ENCODE measurements at regions not wholly inside any gene's neighbourhood (a gene's known extent, or its start where the extent isn't known, plus 50 kb on each side); places are given as distances from the start of the nearest gene placed in this dataset.
"Not testable (repeated sequence)": the region's sequence is repeated elsewhere in the genome, so short reads cannot be mapped to it uniquely, and the experiment has no call there.

DNA sequence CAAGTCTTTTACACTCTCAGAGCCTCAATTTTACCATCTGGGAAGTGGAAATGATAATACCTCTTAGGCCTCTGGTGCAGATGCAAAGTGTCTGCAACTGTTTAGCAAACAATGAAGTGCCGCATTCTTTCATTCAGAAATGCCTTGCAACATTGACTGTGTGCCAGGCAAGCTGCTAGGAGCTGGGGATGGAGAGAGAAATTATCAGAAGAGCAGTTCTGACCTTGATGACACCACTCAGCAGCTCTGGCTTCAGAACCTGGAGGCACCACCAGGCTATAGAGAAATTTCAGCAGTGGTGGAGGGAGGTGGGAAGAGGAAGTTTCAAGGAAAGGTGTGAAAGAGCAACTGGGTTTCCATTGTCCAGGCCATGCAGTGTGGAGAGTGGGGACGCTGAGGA lies 78.1 kb upstream of the HABP2 start:
- Histone ChIP-seq H3K9me3 (ENCODE audit: low read length) (peaks cover 2% of the 10 kb centered on the region), H3K4me1 (ENCODE audit: insufficient read depth, low read length) (no peaks in the 10 kb centered on the region), H2AFZ (ENCODE audit: low read depth, low read length) (no peak overlapping the region), H3K4me3 (ENCODE audit: low read length) (no peak overlapping the region), H3K36me3 (ENCODE audit: insufficient read depth, low read length) (no peaks in the 10 kb centered on the region), H3K27me3 (ENCODE audit: insufficient read depth, low read length) (peaks cover 3% of the 10 kb centered on the region)

DNA sequence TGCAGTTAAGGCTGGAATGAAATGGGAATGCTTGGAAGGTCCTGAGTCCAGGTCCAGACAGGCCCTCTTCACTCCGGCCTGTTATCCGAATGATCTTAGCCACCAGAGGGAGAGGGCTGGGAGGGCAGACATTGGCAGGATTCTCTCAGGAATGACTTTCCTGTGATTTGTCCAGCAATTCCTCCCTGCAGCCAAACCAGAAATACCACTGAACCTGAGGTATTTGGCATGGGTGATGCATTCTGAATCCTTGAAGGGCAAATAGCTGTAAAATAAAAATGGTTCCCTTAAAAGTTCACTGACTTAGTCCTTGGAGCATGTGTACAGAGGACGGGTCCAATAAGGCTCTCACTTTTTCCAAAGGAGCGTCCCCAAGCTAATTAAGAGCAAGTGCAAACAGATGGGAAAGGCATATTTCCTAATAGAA lies 77.5 kb upstream of the HABP2 start:
- Histone ChIP-seq H3K36me3 (ENCODE audit: insufficient read depth, low read length) (no peaks in the 10 kb centered on the region), H2AFZ (ENCODE audit: low read depth, low read length) (no peak overlapping the region), H3K9me3 (ENCODE audit: low read length) (peaks cover 2% of the 10 kb centered on the region), H3K27me3 (ENCODE audit: insufficient read depth, low read length) (peaks cover 3% of the 10 kb centered on the region), H3K4me3 (ENCODE audit: low read length) (no peak overlapping the region), H3K4me1 (ENCODE audit: insufficient read depth, low read length) (no peaks in the 10 kb centered on the region)

GRCh38 chr10:113476191-113476590 lies 76.7 kb upstream of the HABP2 start:
- Histone ChIP-seq H3K27me3 (ENCODE audit: insufficient read depth, low read length) (peaks cover 3% of the 10 kb centered on the region), H3K4me3 (ENCODE audit: low read length) (no peak overlapping the region), H3K4me1 (ENCODE audit: insufficient read depth, low read length) (no peaks in the 10 kb centered on the region), H3K36me3 (ENCODE audit: insufficient read depth, low read length) (no peaks in the 10 kb centered on the region), H3K9me3 (ENCODE audit: low read length) (peaks cover 2% of the 10 kb centered on the region), H2AFZ (ENCODE audit: low read depth, low read length) (no peak overlapping the region)

- H3K9me3 ChIP-seq (ENCODE audit: low read length), result peaks cover 2% of the 10 kb centered on the region
Observed at GRCh38 chr10:113476673-113477072, 76.2 kb upstream of the HABP2 start.

DNA sequence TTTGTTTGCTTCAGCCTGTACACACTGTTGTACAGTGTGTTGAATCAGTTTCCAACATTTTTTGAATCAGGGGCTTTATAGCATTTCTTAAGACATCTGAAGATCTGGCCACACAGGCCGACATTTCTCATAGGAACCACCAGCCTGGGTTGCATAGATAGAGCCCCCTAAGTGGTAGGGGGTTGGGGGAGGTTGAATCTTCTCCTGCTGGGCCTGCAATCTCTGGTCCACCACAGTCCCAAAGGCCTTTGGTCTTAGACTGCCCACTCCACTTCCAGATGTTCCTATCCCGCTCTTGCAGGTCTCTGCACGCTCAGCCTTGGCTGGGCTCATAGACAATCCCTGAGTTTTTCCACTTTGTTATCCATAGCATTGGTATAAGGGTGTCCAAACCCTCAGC lies 75.4 kb upstream of the HABP2 start:
- Histone ChIP-seq H3K4me1 (ENCODE audit: insufficient read depth, low read length) (no peaks in the 10 kb centered on the region), H3K27me3 (ENCODE audit: insufficient read depth, low read length) (peaks cover 3% of the 10 kb centered on the region), H3K4me3 (ENCODE audit: low read length) (no peak overlapping the region), H3K36me3 (ENCODE audit: insufficient read depth, low read length) (no peaks in the 10 kb centered on the region), H2AFZ (ENCODE audit: low read depth, low read length) (no peak overlapping the region), H3K9me3 (ENCODE audit: low read length) (peaks cover 2% of the 10 kb centered on the region)

More at GRCh38 chr10:113476673-113477072, 76.2 kb upstream of the HABP2 start:
- H3K36me3 ChIP-seq (ENCODE audit: insufficient read depth, low read length), result no peaks in the 10 kb centered on the region
- no peaks in the 10 kb centered on the region for H3K4me1 ChIP-seq (ENCODE audit: insufficient read depth, low read length)
- H3K27me3 ChIP-seq (ENCODE audit: insufficient read depth, low read length), result peaks cover 3% of the 10 kb centered on the region
- H3K4me3 ChIP-seq (ENCODE audit: low read length), result no peak overlapping the region
- H2AFZ ChIP-seq (ENCODE audit: low read depth, low read length), result no peak overlapping the region

DNA sequence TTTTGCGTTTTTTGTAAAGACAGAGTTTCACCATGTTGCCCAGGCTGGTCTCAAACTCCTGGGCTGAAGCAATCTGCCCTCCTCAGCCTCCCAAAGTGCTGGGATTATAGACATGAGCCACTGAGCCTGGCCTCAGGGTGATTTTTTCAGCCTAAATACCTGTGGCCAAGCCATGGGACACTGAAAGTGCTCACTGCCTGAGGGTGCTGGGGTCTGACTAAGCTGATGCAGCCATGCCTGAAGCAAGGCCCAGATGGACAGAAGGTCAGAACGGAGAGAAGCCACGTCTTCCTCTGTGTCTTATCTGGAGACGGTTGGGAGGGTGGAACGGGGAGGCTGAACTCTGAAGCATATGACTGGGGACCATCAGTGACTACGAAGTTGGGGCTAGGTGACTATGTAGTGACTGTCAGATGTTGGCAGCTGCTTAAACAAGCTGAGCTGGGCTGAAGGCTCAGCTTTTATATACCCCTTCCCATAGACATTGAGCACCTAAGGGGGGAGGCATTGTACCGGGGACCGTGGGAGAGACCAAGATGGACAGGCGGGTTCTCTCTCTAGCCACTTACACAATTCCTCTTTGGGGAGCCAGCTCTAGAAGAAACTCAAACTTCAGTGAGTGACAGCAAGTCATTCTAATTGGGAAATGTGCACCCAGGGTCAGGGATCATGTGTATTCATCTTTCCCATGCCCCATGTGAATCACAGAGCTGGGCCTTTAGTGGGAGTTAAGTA lies 73.3 kb upstream of the HABP2 start:
- Histone ChIP-seq H3K36me3 (ENCODE audit: insufficient read depth, low read length) (no peaks in the 10 kb centered on the region), H3K27me3 (ENCODE audit: insufficient read depth, low read length) (peaks cover 3% of the 10 kb centered on the region), H2AFZ (ENCODE audit: low read depth, low read length) (no peak overlapping the region), H3K4me1 (ENCODE audit: insufficient read depth, low read length) (no peaks in the 10 kb centered on the region), H3K9me3 (ENCODE audit: low read length) (peaks cover 2% of the 10 kb centered on the region), H3K4me3 (ENCODE audit: low read length) (no peak overlapping the region)

DNA sequence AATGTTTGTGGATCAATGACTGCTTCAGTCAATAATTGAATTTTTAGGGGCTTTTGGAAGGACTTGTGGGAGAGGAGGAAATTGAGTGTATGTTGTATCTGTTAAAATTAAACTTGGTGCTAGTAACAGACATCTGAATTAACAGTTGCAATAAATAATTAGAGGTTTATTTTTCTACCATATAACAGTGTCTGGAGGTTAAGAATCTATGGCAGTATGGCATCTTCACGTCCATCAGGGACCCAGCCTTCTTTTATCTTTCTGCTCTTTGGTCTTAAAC lies 72.8 kb upstream of the HABP2 start:
- Histone ChIP-seq H3K4me3 (ENCODE audit: low read length) (no peak overlapping the region), H3K4me1 (ENCODE audit: insufficient read depth, low read length) (no peaks in the 10 kb centered on the region), H3K36me3 (ENCODE audit: insufficient read depth, low read length) (no peaks in the 10 kb centered on the region), H3K27me3 (ENCODE audit: insufficient read depth, low read length) (peaks cover 3% of the 10 kb centered on the region), H3K9me3 (ENCODE audit: low read length) (peaks cover 2% of the 10 kb centered on the region), H2AFZ (ENCODE audit: low read depth, low read length) (no peak overlapping the region)

GRCh38 chr10:113480851-113481502 lies 71.9 kb upstream of the HABP2 start:
- Histone ChIP-seq H3K27me3 (ENCODE audit: insufficient read depth, low read length) (peaks cover 3% of the 10 kb centered on the region), H2AFZ (ENCODE audit: low read depth, low read length) (no peak overlapping the region), H3K4me3 (ENCODE audit: low read length) (no peak overlapping the region), H3K4me1 (ENCODE audit: insufficient read depth, low read length) (no peaks in the 10 kb centered on the region), H3K36me3 (ENCODE audit: insufficient read depth, low read length) (no peaks in the 10 kb centered on the region), H3K9me3 (ENCODE audit: low read length) (peaks cover 2% of the 10 kb centered on the region)

DNA sequence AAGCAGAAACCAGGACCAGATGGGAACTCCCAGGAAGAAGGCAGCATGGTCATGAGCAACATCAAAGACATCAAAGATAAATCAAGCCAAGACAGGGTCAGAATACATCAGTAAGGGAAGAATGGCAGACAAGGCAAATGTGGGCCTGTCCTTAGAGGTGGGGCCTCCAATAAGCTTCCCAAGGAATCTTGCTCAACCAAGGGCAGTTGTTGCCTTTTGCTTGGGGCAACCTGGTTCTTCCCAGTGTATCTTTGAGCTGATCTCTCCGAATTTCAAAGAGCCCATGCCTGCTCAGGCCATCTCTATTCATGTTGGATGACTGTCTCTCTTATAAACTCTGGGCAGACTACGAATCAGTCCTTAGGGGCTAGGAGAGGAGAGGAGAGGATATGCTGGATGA lies 68.4 kb upstream of the HABP2 start:
- peaks cover under 1% of the 10 kb centered on the region for H3K9me3 ChIP-seq (ENCODE audit: low read length)
- no peak overlapping the region for H3K4me3 ChIP-seq (ENCODE audit: low read length)
- no peak overlapping the region for H2AFZ ChIP-seq (ENCODE audit: low read depth, low read length)
- H3K36me3 ChIP-seq (ENCODE audit: insufficient read depth, low read length), result no peaks in the 10 kb centered on the region
- no peaks in the 10 kb centered on the region for H3K27me3 ChIP-seq (ENCODE audit: insufficient read depth, low read length)
- H3K4me1 ChIP-seq (ENCODE audit: insufficient read depth, low read length), result no peaks in the 10 kb centered on the region

DNA sequence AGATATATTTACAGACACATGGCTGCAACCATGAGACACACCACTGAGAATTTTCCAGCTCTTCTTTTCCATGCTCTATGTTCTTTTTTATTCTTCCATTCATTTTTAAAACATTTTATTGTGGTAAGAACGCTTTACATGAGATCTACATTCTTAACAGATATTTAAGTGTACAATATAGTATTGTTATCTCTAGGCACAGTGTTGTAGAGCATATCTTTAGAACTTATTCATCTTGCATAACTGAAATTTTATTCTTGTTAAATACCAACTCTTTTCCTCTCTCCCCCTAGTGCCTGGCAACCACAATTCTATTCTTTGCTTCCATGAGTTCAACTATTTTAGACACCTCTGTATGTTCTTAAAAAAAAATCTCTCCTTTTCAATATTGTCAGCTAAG lies 67.1 kb upstream of the HABP2 start:
- Histone ChIP-seq H3K27me3 (ENCODE audit: insufficient read depth, low read length) (no peaks in the 10 kb centered on the region), H3K4me3 (ENCODE audit: low read length) (no peak overlapping the region), H3K36me3 (ENCODE audit: insufficient read depth, low read length) (no peaks in the 10 kb centered on the region), H3K4me1 (ENCODE audit: insufficient read depth, low read length) (no peaks in the 10 kb centered on the region), H2AFZ (ENCODE audit: low read depth, low read length) (no peak overlapping the region), H3K9me3 (ENCODE audit: low read length) (no peaks in the 10 kb centered on the region)

DNA sequence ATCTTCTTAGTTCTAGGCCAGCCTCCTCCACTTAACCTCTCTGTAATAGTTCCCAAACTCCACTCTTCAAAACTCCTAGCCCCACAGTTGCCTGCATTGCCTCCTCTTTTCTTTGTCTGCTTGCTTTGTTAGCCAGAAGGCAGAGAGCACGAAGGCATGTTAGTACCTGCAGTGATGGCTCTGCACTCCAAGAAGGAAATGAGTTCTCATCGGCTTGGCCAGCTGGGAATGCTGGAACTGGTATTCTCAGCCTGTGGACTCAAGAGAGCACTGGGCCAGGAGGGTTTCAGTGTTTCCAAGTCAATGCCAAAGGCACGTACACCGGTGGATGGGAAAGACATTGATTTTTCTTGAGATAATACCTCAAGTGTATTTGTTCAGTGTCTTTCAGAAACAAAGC lies 66.3 kb upstream of the HABP2 start:
- Histone ChIP-seq H3K36me3 (ENCODE audit: insufficient read depth, low read length) (no peaks in the 10 kb centered on the region), H3K27me3 (ENCODE audit: insufficient read depth, low read length) (no peaks in the 10 kb centered on the region), H3K4me3 (ENCODE audit: low read length) (no peak overlapping the region), H2AFZ (ENCODE audit: low read depth, low read length) (no peak overlapping the region), H3K9me3 (ENCODE audit: low read length) (no peaks in the 10 kb centered on the region), H3K4me1 (ENCODE audit: insufficient read depth, low read length) (no peaks in the 10 kb centered on the region)

GRCh38 chr10:113487154-113487553 lies 65.7 kb upstream of the HABP2 start:
- no peaks in the 10 kb centered on the region for H3K9me3 ChIP-seq (ENCODE audit: low read length)
- no peak overlapping the region for H3K4me3 ChIP-seq (ENCODE audit: low read length)
- H3K4me1 ChIP-seq (ENCODE audit: insufficient read depth, low read length), result no peaks in the 10 kb centered on the region
- H3K27me3 ChIP-seq (ENCODE audit: insufficient read depth, low read length), result no peaks in the 10 kb centered on the region
- H2AFZ ChIP-seq (ENCODE audit: low read depth, low read length), result no peak overlapping the region
- no peaks in the 10 kb centered on the region for H3K36me3 ChIP-seq (ENCODE audit: insufficient read depth, low read length)

DNA sequence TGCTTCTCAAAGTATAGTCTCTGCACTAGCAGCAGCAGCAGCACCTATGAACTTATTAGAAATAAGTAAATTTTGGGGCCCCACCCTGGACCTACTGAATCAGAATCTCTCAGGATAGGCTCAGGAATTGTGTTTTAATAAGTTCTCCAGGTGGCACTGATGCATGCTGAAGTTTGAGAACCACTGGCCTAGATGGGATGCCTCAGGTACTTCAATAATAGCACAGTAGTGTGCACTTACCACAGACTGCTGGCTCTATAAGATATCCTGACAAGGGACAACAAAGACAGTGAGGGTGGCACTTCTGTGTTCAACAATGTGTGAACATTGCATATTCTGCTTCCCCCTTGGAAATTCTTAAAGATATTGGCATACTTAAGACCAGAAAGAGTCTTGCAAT lies 64.7 kb upstream of the HABP2 start:
- Histone ChIP-seq H3K4me1 (ENCODE audit: insufficient read depth, low read length) (no peaks in the 10 kb centered on the region), H2AFZ (ENCODE audit: low read depth, low read length) (no peak overlapping the region), H3K27me3 (ENCODE audit: insufficient read depth, low read length) (no peaks in the 10 kb centered on the region), H3K4me3 (ENCODE audit: low read length) (no peak overlapping the region), H3K9me3 (ENCODE audit: low read length) (no peaks in the 10 kb centered on the region), H3K36me3 (ENCODE audit: insufficient read depth, low read length) (no peaks in the 10 kb centered on the region)

- not testable (repeated sequence) for H3K9me3 ChIP-seq (ENCODE audit: low read length); H3K36me3 ChIP-seq (ENCODE audit: insufficient read depth, low read length); H3K4me3 ChIP-seq (ENCODE audit: low read length); H2AFZ ChIP-seq (ENCODE audit: low read depth, low read length); H3K27me3 ChIP-seq (ENCODE audit: insufficient read depth, low read length); H3K4me1 ChIP-seq (ENCODE audit: insufficient read depth, low read length)
Observed at GRCh38 chr10:113489522-113489921, 63.3 kb upstream of the HABP2 start.

Data from neuron (in vitro differentiated cells).